LNCAP (cell line): ENCODE measurements at regions not wholly inside any gene's neighbourhood (a gene's known extent, or its start where the extent isn't known, plus 50 kb on each side); places are given as distances from the start of the nearest gene placed in this dataset.

Source experiments
- CTCF ChIP-seq: fragments of 450-650 bp; IDR thresholded peaks from 2 replicates; pipeline ENCODE4 v1.5.1; 2017; ENCODE audit warnings: mild to moderate bottlenecking

- no peak for TF ChIP-seq CTCF
These were observed 219.0 kb upstream of the LMCD1 start for GRCh38 chr3:8282541-8283165.

GRCh38 chr3:8283193-8283592 is 218.4 kb upstream of the LMCD1 start:
- no peak for TF ChIP-seq CTCF

- TF ChIP-seq CTCF, result no peak
These were observed 215.5 kb upstream of the LMCD1 start for GRCh38 chr3:8286086-8286485.

GRCh38 chr3:8286749-8287148 is 214.9 kb upstream of the LMCD1 start:
- TF ChIP-seq CTCF, result no peak

GRCh38 chr3:8290611-8291010 is 211.0 kb upstream of the LMCD1 start:
- TF ChIP-seq CTCF, result no peak

GRCh38 chr3:8296461-8296860 is 205.2 kb upstream of the LMCD1 start:
- no peak for TF ChIP-seq CTCF

GRCh38 chr3:8298021-8298954 is 203.3 kb upstream of the LMCD1 start:
- no peak for TF ChIP-seq CTCF
